ENCODE measurements at regions not wholly inside any gene's neighbourhood (a gene's known extent, or its start where the extent isn't known, plus 50 kb on each side); places are given as distances from the start of the nearest gene placed in this dataset.
"Not testable (repeated sequence)": the region's sequence is repeated elsewhere in the genome, so short reads cannot be mapped to it uniquely, and the experiment has no call there.

GRCh38 chr2:18976168-18976961 lies 382.1 kb downstream of the OSR1 start:
- DNase-seq: peak; percentile 89

- no peak for DNase-seq
These were observed 382.8 kb downstream of the OSR1 start for GRCh38 chr2:18975506-18976167.

GRCh38 chr2:18971628-18972027 lies 382.3 kb upstream of the NT5C1B start:
- DNase-seq: no peak

GRCh38 chr2:18971069-18971378 lies 381.7 kb upstream of the NT5C1B start:
- no peak for DNase-seq

GRCh38 chr2:18966131-18966530 lies 376.8 kb upstream of the NT5C1B start:
- no peak for DNase-seq

- not testable (repeated sequence) for DNase-seq
These were observed 374.4 kb upstream of the NT5C1B start for GRCh38 chr2:18963739-18964256.

- no peak for DNase-seq
These were observed 372.6 kb upstream of the NT5C1B start for GRCh38 chr2:18961991-18962421.

GRCh38 chr2:18959952-18960717 lies 370.8 kb upstream of the NT5C1B start:
- DNase-seq: peak; percentile 98

- DNase-seq: no peak
These were observed 369.8 kb upstream of the NT5C1B start for GRCh38 chr2:18959200-18959599.

GRCh38 chr2:18957909-18958308 lies 368.5 kb upstream of the NT5C1B start:
- peak; percentile 68 for DNase-seq

GRCh38 chr2:18950361-18950851 lies 361.0 kb upstream of the NT5C1B start:
- DNase-seq: no peak

- no peak for DNase-seq
These were observed 360.5 kb upstream of the NT5C1B start for GRCh38 chr2:18949871-18950270.

- no peak for DNase-seq
These were observed 350.8 kb upstream of the NT5C1B start for GRCh38 chr2:18940184-18940583.

GRCh38 chr2:18939740-18940139 lies 350.4 kb upstream of the NT5C1B start:
- DNase-seq: peak; percentile 19

- DNase-seq: no peak
These were observed 345.5 kb upstream of the NT5C1B start for GRCh38 chr2:18934886-18935285.

- no peak for DNase-seq
These were observed 343.5 kb upstream of the NT5C1B start for GRCh38 chr2:18932853-18933252.

- no peak for DNase-seq
These were observed 341.6 kb upstream of the NT5C1B start for GRCh38 chr2:18930971-18931370.

- no peak for DNase-seq
These were observed 338.3 kb upstream of the NT5C1B start for GRCh38 chr2:18927525-18928232.

GRCh38 chr2:18926631-18927524 lies 337.5 kb upstream of the NT5C1B start:
- DNase-seq: no peak

GRCh38 chr2:18925296-18925695 lies 335.9 kb upstream of the NT5C1B start:
- no peak for DNase-seq

- no peak for DNase-seq
These were observed 335.5 kb upstream of the NT5C1B start for GRCh38 chr2:18924886-18925285.

- DNase-seq: no peak
These were observed 335.0 kb upstream of the NT5C1B start for GRCh38 chr2:18924386-18924785.

All from MV-4-11 (cell line).